NCI-H446 (cell line): ENCODE measurements at regions not wholly inside any gene's neighbourhood (a gene's known extent, or its start where the extent isn't known, plus 50 kb on each side); places are given as distances from the start of the nearest gene placed in this dataset.

Experiments
- DNase-seq, 2 experiments: peaks; one replicate each; lab custom pipeline; 2025; lab: John Stamatoyannopoulos, UW

GRCh38 chr3:94179059-94179458 lies 116.2 kb downstream of the NSUN3 start:
- DNase-seq, result no peak

GRCh38 chr3:94183551-94183950 lies 120.7 kb downstream of the NSUN3 start:
- no peak for DNase-seq

- no peak for DNase-seq
These were observed 121.9 kb downstream of the NSUN3 start for GRCh38 chr3:94184781-94185180.

- DNase-seq, result peak in 1 of 2 experiments; percentile 15
These were observed 122.9 kb downstream of the NSUN3 start for GRCh38 chr3:94185753-94186152.

GRCh38 chr3:94187697-94188096 lies 124.8 kb downstream of the NSUN3 start:
- no peak for DNase-seq

GRCh38 chr3:94195381-94195780 lies 132.5 kb downstream of the NSUN3 start:
- DNase-seq, result no peak

GRCh38 chr3:94206291-94206690 lies 143.4 kb downstream of the NSUN3 start:
- DNase-seq, result no peak

- no peak for DNase-seq
These were observed 147.4 kb downstream of the NSUN3 start for GRCh38 chr3:94210256-94210655.

- no peak for DNase-seq
These were observed 154.5 kb downstream of the NSUN3 start for GRCh38 chr3:94217406-94217805.

- no peak for DNase-seq
These were observed 157.6 kb downstream of the NSUN3 start for GRCh38 chr3:94220426-94220825.

DNA sequence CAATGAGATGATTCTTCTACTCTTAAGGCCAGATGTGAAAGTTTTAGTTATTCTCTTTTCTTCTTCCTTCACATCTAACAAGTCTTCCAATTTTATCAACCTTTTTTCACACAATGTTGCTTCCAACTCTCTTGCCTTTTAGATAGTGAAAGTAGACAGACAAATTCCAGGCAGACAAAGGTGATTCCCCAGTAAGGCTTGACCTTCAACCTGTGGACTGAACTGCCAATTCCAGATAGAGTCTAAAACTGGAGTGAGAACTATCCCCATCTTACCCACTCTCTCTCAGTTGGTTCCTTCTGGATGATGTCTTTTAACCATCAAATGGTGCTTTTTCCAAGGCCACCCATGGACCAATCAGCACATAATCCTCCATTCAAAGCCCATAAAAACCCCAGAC lies 159.0 kb downstream of the NSUN3 start:
- no peak for DNase-seq

GRCh38 chr3:94225148-94225865 lies 162.4 kb downstream of the NSUN3 start:
- DNase-seq, result peak in 1 of 2 experiments; percentile 24

GRCh38 chr3:94226078-94226477 lies 163.2 kb downstream of the NSUN3 start:
- DNase-seq, result no peak

DNA sequence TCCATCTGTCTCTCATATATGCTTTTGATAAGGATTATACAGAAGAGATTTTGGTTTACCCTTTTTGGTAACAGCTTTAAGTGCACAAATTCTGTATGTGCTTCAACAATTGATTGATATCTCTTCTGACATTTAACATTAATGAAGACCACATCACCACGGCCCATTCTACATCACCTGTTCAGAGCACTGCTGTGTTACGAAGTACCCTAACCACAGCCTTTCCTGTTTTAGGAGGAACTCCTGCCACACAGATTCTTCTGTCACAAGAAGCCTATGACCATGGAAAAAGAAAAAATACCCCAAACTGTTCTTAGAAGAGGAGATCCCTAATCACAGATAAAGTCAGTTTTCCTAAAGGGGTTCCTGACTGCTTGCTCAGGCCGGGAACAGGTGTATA lies 170.1 kb downstream of the NSUN3 start:
- DNase-seq, result no peak

DNA sequence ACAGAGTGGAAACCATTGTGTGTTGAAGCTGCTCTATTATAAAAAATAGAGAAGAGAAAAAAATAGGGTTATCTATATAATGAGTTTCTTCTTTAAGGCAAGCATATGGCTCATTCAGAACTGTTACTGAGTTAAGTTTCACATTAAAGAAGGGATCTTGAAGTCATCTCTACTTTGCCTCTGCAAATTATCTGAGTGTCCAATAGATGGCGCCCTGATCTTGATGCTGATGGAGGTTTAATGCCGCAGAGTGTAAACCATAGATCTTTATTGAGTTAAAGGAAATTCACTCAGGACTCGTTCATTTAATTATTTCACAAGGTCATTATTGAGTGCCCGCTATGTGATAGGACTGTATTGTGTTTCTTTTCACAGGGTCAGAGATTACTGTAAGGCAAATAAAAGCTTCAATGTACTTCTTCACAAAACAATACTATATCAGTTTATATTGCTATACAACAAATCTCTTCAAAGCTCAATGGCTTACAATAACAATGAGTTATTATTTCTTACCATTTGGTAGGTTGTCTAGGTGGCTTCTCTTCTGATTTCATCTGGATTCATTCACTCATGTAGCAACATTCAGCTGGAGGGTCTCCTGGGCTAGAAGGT lies 171.4 kb downstream of the NSUN3 start:
- peak; percentile 21 to 65 for DNase-seq

- no peak for DNase-seq
These were observed 179.1 kb downstream of the NSUN3 start for GRCh38 chr3:94241986-94242385.

DNA sequence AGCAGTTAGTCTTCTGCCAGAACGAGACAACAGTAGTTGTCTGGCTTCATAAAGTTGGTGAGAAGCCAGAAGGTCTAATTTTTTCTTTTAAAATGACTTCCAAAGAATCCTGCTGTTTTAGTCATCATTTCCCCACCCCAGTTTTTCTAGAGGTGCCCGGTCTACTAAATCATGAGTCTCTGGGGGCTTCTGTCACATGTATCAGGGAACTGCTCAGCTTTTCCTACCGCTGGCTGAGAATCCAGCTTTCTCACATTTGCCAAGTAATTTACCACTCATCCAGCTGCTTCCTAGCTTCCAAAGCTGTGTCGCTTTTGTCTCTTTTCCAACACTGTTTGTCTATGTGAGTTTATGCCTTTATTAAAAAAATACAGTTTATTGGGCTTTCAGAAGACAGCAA lies 183.3 kb downstream of the NSUN3 start:
- DNase-seq, result peak; percentile 83 to 90

DNA sequence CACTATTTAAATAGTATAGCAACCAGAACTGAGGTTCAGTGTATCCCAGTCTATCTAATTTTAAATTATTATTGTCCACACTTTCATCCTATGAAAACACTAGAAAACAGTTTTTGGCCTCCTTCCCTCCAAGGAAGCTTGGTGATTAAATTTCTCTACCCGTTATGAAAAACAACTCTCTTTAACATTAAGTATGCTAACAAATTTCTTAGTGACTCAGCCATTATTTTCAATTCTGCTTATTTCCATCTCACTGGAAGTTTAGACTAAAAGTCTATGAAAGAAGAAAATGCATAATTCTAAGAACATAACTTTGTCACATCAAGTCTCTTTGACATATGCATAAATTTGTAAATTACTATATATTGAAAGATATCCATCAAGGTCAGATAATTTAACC lies 185.2 kb downstream of the NSUN3 start:
- no peak for DNase-seq

- peak; percentile 50 to 81 for DNase-seq
These were observed 186.7 kb downstream of the NSUN3 start for GRCh38 chr3:94249491-94250079.

DNA sequence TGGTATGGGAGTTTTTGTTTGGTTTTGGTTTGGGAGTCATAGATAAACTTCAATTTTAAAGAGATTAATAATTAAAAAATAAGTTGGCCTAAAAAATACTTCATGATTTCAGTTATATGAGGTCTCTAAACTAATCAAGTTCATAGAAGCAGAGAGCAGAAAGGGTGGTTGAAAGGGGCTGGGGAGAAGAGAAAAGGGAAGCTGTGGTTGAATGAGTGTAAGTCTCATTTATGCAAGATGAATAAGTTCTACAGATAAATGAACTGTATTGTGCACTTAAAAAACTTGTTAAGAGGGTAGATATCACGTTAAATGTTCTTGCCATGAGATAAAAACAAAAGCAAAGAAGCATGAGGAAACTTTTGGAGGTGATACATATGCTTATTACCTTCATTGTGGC lies 188.7 kb downstream of the NSUN3 start:
- no peak for DNase-seq

GRCh38 chr3:94252316-94252715 lies 189.5 kb downstream of the NSUN3 start:
- no peak for DNase-seq

GRCh38 chr3:94256888-94257813 lies 194.3 kb downstream of the NSUN3 start:
- DNase-seq, result no peak
